ENCODE measurements at regions not wholly inside any gene's neighbourhood (a gene's known extent, or its start where the extent isn't known, plus 50 kb on each side); places are given as distances from the start of the nearest gene placed in this dataset.
A peak's percentile ranks its signal among the peaks of the same experiment; 100 is the strongest.
"Not testable (repeated sequence)": the region's sequence is repeated elsewhere in the genome, so short reads cannot be mapped to it uniquely, and the experiment has no call there.

DNA sequence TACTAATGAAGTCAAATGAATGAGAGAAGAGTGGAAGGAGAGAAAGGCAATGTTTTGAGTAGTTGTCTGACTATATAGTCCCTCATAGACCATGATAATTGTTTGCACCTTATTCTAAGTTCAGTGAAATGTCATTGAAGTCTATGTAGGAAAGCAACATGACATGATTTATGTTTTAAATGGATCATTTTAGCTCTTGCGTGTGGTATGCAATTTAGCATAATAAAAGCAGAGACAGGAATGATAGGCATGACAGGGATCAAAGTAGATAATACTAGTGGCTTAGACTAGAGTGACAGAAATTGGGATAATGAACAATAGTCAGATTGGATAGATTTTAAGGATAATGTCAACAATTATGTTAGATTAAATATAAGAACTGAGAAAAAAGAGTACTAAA lies 132.5 kb downstream of the PYDC2 start:
- ChIA-PET POLR2A (no interaction called here), CTCF (no interaction called here)
- H3K27ac ChIP-seq (ENCODE audit: insufficient read depth in 1 of 2, low read depth in 1 of 2, low read length in 2 of 2, poor library complexity in 1 of 2, severe bottlenecking in 2 of 2) = no peak overlapping the region
- no peaks in the 10 kb centered on the region for H3K27me3 ChIP-seq (replicated peaks in 2 of 5; ENCODE audit: control insufficient read depth in 4 of 5, insufficient read depth in 5 of 5, low read length in 4 of 5)
- H3K4me3 ChIP-seq (ENCODE audit: control insufficient read depth in 1 of 7, extremely low read depth in 1 of 7, insufficient read depth in 4 of 7, low read depth in 2 of 7, low read length in 6 of 7) = no peak overlapping the region
- DNase-seq = no peak
- H3K9me3 ChIP-seq (ENCODE audit: control extremely low read depth in 1 of 5, control insufficient read depth in 4 of 5, insufficient read depth in 2 of 5, low read depth in 1 of 5, low read length in 4 of 5) = no peaks in the 10 kb centered on the region
- no peaks in the 10 kb centered on the region for H3K36me3 ChIP-seq (ENCODE audit: control insufficient read depth in 4 of 4, insufficient read depth in 4 of 4, low read length in 3 of 4)
- WGBS (ENCODE audit: insufficient coverage) = 57% methylated on average over 1 of the region's 1 CpG
- H3K4me1 ChIP-seq (ENCODE audit: control extremely low read depth in 1 of 4, control insufficient read depth in 4 of 4, insufficient read depth in 4 of 4, low read length in 3 of 4) = no peaks in the 10 kb centered on the region

DNA sequence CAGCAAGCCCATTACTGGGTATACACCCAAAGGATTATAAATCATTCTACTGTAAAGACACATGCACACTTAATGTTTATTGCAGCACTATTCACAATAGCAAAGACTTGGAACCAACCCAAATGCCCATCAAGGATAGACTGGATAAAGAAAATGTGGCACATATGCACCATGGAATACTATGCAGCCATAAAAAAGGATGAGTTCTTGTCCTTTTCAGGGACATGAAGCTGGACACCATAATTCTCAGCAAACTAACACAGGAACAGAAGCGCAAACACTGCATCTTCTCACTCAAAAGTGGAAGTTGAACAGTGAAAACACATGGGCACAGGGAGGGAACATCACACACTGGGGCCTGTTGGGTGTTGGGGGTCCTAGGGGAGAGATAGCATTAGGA lies 154.5 kb downstream of the PYDC2 start:
- DNase-seq; H3K27me3 ChIP-seq (replicated peaks in 2 of 5; ENCODE audit: control insufficient read depth in 4 of 5, insufficient read depth in 5 of 5, low read length in 4 of 5); H3K9me3 ChIP-seq (ENCODE audit: control extremely low read depth in 1 of 5, control insufficient read depth in 4 of 5, insufficient read depth in 2 of 5, low read depth in 1 of 5, low read length in 4 of 5); H3K4me1 ChIP-seq (ENCODE audit: control extremely low read depth in 1 of 4, control insufficient read depth in 4 of 4, insufficient read depth in 4 of 4, low read length in 3 of 4); H3K36me3 ChIP-seq (ENCODE audit: control insufficient read depth in 4 of 4, insufficient read depth in 4 of 4, low read length in 3 of 4); H3K4me3 ChIP-seq (ENCODE audit: control insufficient read depth in 1 of 7, extremely low read depth in 1 of 7, insufficient read depth in 4 of 7, low read depth in 2 of 7, low read length in 6 of 7); H3K27ac ChIP-seq (ENCODE audit: insufficient read depth in 1 of 2, low read depth in 1 of 2, low read length in 2 of 2, poor library complexity in 1 of 2, severe bottlenecking in 2 of 2); POLR2A ChIA-PET; CTCF ChIA-PET: not testable (repeated sequence)
- 100% methylated on average over 1 of the region's 1 CpG for WGBS (ENCODE audit: insufficient coverage)

DNA sequence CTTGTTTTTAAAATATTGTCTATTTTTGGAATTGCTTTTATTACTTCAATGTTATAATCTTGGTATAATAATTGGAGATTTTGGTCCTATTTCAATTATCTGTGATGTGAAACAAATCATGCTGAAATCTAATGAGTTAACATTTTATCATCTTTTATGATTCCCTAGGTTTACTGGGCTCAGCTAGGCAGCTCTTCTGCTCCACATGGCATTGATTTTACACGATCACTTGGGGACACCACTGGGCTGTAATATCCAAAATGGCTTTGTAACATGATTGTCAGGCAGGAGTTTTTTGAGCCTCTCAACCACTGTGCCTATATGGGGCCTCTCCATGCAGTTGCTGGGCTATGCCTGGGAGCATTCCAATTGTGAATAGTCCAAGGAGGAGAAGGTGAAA lies 163.3 kb downstream of the PYDC2 start:
- no peaks in the 10 kb centered on the region for H3K36me3 ChIP-seq (ENCODE audit: control insufficient read depth in 4 of 4, insufficient read depth in 4 of 4, low read length in 3 of 4)
- peaks cover 0 to 10% (median 10%) of the 10 kb centered on the region in 5 experiments for H3K27me3 ChIP-seq (replicated peaks in 2 of 5; ENCODE audit: control insufficient read depth in 4 of 5, insufficient read depth in 5 of 5, low read length in 4 of 5)
- ChIA-PET CTCF (no interaction called here), POLR2A (no interaction called here)
- no peaks in the 10 kb centered on the region for H3K9me3 ChIP-seq (ENCODE audit: control extremely low read depth in 1 of 5, control insufficient read depth in 4 of 5, insufficient read depth in 2 of 5, low read depth in 1 of 5, low read length in 4 of 5)
- 100% methylated on average over 1 of the region's 1 CpG for WGBS (ENCODE audit: insufficient coverage)
- H3K27ac ChIP-seq (ENCODE audit: insufficient read depth in 1 of 2, low read depth in 1 of 2, low read length in 2 of 2, poor library complexity in 1 of 2, severe bottlenecking in 2 of 2) = no peak overlapping the region
- H3K4me1 ChIP-seq (ENCODE audit: control extremely low read depth in 1 of 4, control insufficient read depth in 4 of 4, insufficient read depth in 4 of 4, low read length in 3 of 4) = no peaks in the 10 kb centered on the region
- no peak overlapping the region for H3K4me3 ChIP-seq (ENCODE audit: control insufficient read depth in 1 of 7, extremely low read depth in 1 of 7, insufficient read depth in 4 of 7, low read depth in 2 of 7, low read length in 6 of 7)
- no peak for DNase-seq

DNA sequence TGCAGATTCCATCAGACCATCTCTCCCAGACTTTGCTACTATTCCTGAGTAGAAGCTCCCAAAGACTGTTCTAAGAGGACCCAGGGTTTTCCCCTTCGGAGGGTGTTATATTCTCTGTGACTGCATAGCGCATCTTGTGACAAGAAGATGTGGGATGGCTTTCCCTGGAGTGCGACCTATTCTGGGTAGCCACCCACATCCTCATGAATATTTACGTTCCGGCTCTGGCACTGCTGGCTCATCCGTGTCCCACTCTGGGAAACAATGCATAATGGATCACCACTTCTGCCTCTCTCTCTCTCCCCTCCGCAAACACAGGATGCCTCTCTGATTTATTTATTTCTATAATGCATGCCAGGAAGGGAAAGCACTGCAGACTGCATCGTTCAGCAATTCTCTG lies 166.1 kb downstream of the PYDC2 start:
- 48% methylated on average over 7 of the region's 8 CpGs for WGBS (ENCODE audit: insufficient coverage)
- Histone ChIP-seq H3K36me3 (ENCODE audit: control insufficient read depth in 4 of 4, insufficient read depth in 4 of 4, low read length in 3 of 4) (no peaks in the 10 kb centered on the region), H3K4me3 (ENCODE audit: control insufficient read depth in 1 of 7, extremely low read depth in 1 of 7, insufficient read depth in 4 of 7, low read depth in 2 of 7, low read length in 6 of 7) (no peak overlapping the region), H3K9me3 (ENCODE audit: control extremely low read depth in 1 of 5, control insufficient read depth in 4 of 5, insufficient read depth in 2 of 5, low read depth in 1 of 5, low read length in 4 of 5) (no peaks in the 10 kb centered on the region), H3K27me3 (replicated peaks in 2 of 5; ENCODE audit: control insufficient read depth in 4 of 5, insufficient read depth in 5 of 5, low read length in 4 of 5) (peaks cover 0 to 10% (median 10%) of the 10 kb centered on the region in 5 experiments), H3K27ac (ENCODE audit: insufficient read depth in 1 of 2, low read depth in 1 of 2, low read length in 2 of 2, poor library complexity in 1 of 2, severe bottlenecking in 2 of 2) (no peak overlapping the region), H3K4me1 (ENCODE audit: control extremely low read depth in 1 of 4, control insufficient read depth in 4 of 4, insufficient read depth in 4 of 4, low read length in 3 of 4) (peaks cover 0 to 12% (median 5%) of the 10 kb centered on the region in 4 experiments)
- POLR2A ChIA-PET = no interaction called here
- no peak for DNase-seq
- CTCF ChIA-PET = no interaction called here

DNA sequence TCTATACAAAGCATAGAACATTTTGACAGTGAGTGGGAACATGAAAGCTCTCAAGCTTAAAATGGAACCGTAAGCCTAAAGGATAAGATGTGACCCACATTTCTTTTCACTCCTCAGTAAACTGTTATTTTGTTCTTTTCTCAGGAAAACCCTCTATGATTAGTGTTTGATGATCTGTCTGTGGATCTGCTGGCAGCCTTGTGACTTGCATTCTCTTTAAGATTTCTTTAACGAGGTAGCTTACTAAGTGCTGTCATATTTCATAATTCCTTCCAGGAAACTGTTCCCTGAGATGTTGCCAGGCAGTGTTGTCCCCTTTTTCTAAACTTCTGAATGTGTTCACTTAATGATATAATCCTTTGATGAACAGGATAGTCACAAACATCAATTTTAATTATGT lies 167.6 kb downstream of the PYDC2 start:
- H3K27ac ChIP-seq (ENCODE audit: insufficient read depth in 1 of 2, low read depth in 1 of 2, low read length in 2 of 2, poor library complexity in 1 of 2, severe bottlenecking in 2 of 2) = no peak overlapping the region
- POLR2A ChIA-PET = no interaction called here
- no peaks in the 10 kb centered on the region for H3K9me3 ChIP-seq (ENCODE audit: control extremely low read depth in 1 of 5, control insufficient read depth in 4 of 5, insufficient read depth in 2 of 5, low read depth in 1 of 5, low read length in 4 of 5)
- H3K27me3 ChIP-seq (replicated peaks in 2 of 5; ENCODE audit: control insufficient read depth in 4 of 5, insufficient read depth in 5 of 5, low read length in 4 of 5) = peaks cover 0 to 12% (median 10%) of the 10 kb centered on the region in 5 experiments
- no peak overlapping the region for H3K4me3 ChIP-seq (ENCODE audit: control insufficient read depth in 1 of 7, extremely low read depth in 1 of 7, insufficient read depth in 4 of 7, low read depth in 2 of 7, low read length in 6 of 7)
- whole genome bisulfite sequencing (ENCODE audit: insufficient coverage) = no CpG with 5 or more reads among the region's 2 CpGs
- H3K4me1 ChIP-seq (ENCODE audit: control extremely low read depth in 1 of 4, control insufficient read depth in 4 of 4, insufficient read depth in 4 of 4, low read length in 3 of 4) = peaks cover 0 to 12% (median 5%) of the 10 kb centered on the region in 4 experiments
- CTCF ChIA-PET = no interaction called here
- no peak for DNase-seq
- H3K36me3 ChIP-seq (ENCODE audit: control insufficient read depth in 4 of 4, insufficient read depth in 4 of 4, low read length in 3 of 4) = no peaks in the 10 kb centered on the region

DNA sequence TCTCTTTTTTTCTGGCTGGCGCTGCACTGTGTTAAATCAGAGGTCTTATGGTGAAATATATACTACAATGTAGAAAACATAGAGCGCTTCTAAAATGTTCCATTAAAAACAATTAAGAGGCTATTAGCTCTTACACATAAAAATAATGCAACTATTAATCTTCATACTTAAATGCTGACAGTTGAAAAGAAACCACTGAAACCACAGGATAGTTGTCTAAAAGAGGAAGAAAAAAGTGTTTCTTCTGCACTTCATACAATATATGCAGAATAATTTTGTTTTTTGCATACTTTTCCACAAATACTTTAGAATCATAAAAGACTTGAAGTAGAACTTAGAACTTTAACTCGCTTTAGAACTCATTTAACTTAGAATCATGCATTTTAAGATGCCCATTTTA lies 170.5 kb downstream of the PYDC2 start:
- peak; percentile 5 to 63 (median 50) for DNase-seq
- ChIA-PET CTCF (no interaction called here), POLR2A (no interaction called here)
- Histone ChIP-seq H3K4me3 (ENCODE audit: control insufficient read depth in 1 of 7, extremely low read depth in 1 of 7, insufficient read depth in 4 of 7, low read depth in 2 of 7, low read length in 6 of 7) (no peak overlapping the region), H3K36me3 (ENCODE audit: control insufficient read depth in 4 of 4, insufficient read depth in 4 of 4, low read length in 3 of 4) (no peaks in the 10 kb centered on the region), H3K9me3 (ENCODE audit: control extremely low read depth in 1 of 5, control insufficient read depth in 4 of 5, insufficient read depth in 2 of 5, low read depth in 1 of 5, low read length in 4 of 5) (no peaks in the 10 kb centered on the region), H3K27me3 (replicated peaks in 2 of 5; ENCODE audit: control insufficient read depth in 4 of 5, insufficient read depth in 5 of 5, low read length in 4 of 5) (peaks cover 0 to 14% (median 10%) of the 10 kb centered on the region in 5 experiments), H3K27ac (ENCODE audit: insufficient read depth in 1 of 2, low read depth in 1 of 2, low read length in 2 of 2, poor library complexity in 1 of 2, severe bottlenecking in 2 of 2) (no peak overlapping the region), H3K4me1 (ENCODE audit: control extremely low read depth in 1 of 4, control insufficient read depth in 4 of 4, insufficient read depth in 4 of 4, low read length in 3 of 4) (peaks cover 0 to 12% (median 5%) of the 10 kb centered on the region in 4 experiments)
- WGBS (ENCODE audit: insufficient coverage) = 67% methylated on average over 1 of the region's 3 CpGs

DNA sequence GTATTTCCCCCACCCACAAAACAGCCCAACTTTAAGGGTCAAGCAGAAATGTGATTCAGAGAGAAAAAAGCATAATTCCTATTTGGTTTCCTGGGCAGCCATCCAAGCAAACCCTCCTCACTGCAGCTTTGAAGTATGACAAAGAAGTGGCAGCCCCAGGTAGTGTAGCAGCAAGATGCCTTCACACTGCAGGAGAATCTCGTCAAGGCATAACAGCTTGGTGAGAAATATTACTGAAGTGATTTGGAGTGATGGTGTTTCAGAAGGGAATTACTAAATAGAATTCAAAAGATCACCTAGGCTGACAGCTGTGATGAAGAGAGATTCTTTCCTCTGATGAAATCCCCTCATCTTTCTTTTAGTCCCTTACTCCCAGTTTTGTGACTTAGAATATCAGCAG lies 173.9 kb downstream of the PYDC2 start:
- Histone ChIP-seq H3K36me3 (ENCODE audit: control insufficient read depth in 4 of 4, insufficient read depth in 4 of 4, low read length in 3 of 4) (no peaks in the 10 kb centered on the region), H3K4me1 (ENCODE audit: control extremely low read depth in 1 of 4, control insufficient read depth in 4 of 4, insufficient read depth in 4 of 4, low read length in 3 of 4) (peaks cover 0 to 12% (median 5%) of the 10 kb centered on the region in 4 experiments), H3K27ac (ENCODE audit: insufficient read depth in 1 of 2, low read depth in 1 of 2, low read length in 2 of 2, poor library complexity in 1 of 2, severe bottlenecking in 2 of 2) (no peak overlapping the region), H3K27me3 (replicated peaks in 2 of 5; ENCODE audit: control insufficient read depth in 4 of 5, insufficient read depth in 5 of 5, low read length in 4 of 5) (peaks cover 0 to 4% (median 0%) of the 10 kb centered on the region in 5 experiments), H3K4me3 (ENCODE audit: control insufficient read depth in 1 of 7, extremely low read depth in 1 of 7, insufficient read depth in 4 of 7, low read depth in 2 of 7, low read length in 6 of 7) (no peak overlapping the region), H3K9me3 (ENCODE audit: control extremely low read depth in 1 of 5, control insufficient read depth in 4 of 5, insufficient read depth in 2 of 5, low read depth in 1 of 5, low read length in 4 of 5) (no peaks in the 10 kb centered on the region)
- CTCF ChIA-PET = no interaction called here
- POLR2A ChIA-PET = no interaction called here
- WGBS (ENCODE audit: insufficient coverage) = no CpG with 5 or more reads among the region's 1 CpG
- no peak for DNase-seq

Measured in common myeloid progenitor, CD34-positive (primary cell).